B cell (primary cell): ENCODE measurements at regions not wholly inside any gene's neighbourhood (a gene's known extent, or its start where the extent isn't known, plus 50 kb on each side); places are given as distances from the start of the nearest gene placed in this dataset.
"Not testable (repeated sequence)": the region's sequence is repeated elsewhere in the genome, so short reads cannot be mapped to it uniquely, and the experiment has no call there.

Experiments
- ATAC-seq: fragments of 200-7000 bp; cut with Tn5 transposase; one replicate; pipeline ENCODE4 v1.10.0; 2021; ENCODE audit warnings: low read depth, mild to moderate bottlenecking, moderate number of reproducible peaks, moderate library complexity
- CTCF ChIA-PET: fragments of 350-600 bp; sonication (Branson Sonifier 250); formaldehyde crosslinking; loops from one replicate; lab custom pipeline; 2021; ENCODE audit warnings: antibody characterized with exemption, inconsistent platforms; lab: Charles Lee
- POLR2A ChIA-PET: fragments of 350-600 bp; sonication (Branson Sonifier 250); formaldehyde crosslinking; loops from one replicate; lab custom pipeline; 2021; ENCODE audit warnings: antibody characterized with exemption; lab: Charles Lee
- DNase-seq: peaks from one replicate; pipeline ENCODE4 v3.0.0; 2013
- H2AFZ ChIP-seq: 2 replicates; pipeline ENCODE4 v1.6.1; 2012; ENCODE audit warnings: mild to moderate bottlenecking, low read depth, low read length; ENCODE audit not compliant: insufficient read depth, poor library complexity, severe bottlenecking
- H3K27ac ChIP-seq, 2 donors: 1 replicate in 1 of 2; 2 replicates in 1 of 2; pipeline ENCODE4 v1.5.1; 2012 to 2013; ENCODE audit warnings: low read length in 2 of 2, mild to moderate bottlenecking in 2 of 2, moderate library complexity in 1 of 2
- H3K27me3 ChIP-seq, 4 experiments: fragments of 200-600 bp in 1 of 4; sonication (generic) in 1 of 4; replicated peaks in 1 of 4; 1 replicate in 2 of 4; 2 replicates in 2 of 4; pipeline versions ENCODE4 v1.6.1 to v1.7.0; 2013 to 2016; ENCODE audit warnings: low read length in 3 of 4, mild to moderate bottlenecking in 2 of 4, mixed read lengths in 1 of 4, moderate library complexity in 1 of 4; ENCODE audit not compliant: insufficient read depth in 4 of 4, control insufficient read depth in 3 of 4; ENCODE audit errors: control extremely low read depth in 1 of 4
- H3K36me3 ChIP-seq, 2 experiments: replicated peaks in 1 of 2; 1 replicate in 1 of 2; 2 replicates in 1 of 2; pipeline versions ENCODE4 v1.6.1 to v1.7.1; 2013; ENCODE audit warnings: low read length in 1 of 2; ENCODE audit not compliant: insufficient read depth in 2 of 2, control insufficient read depth in 1 of 2; ENCODE audit errors: control extremely low read depth in 1 of 2, extremely low read depth in 1 of 2
- H3K4me1 ChIP-seq, 2 donors: fragments of 200-600 bp in 1 of 2; sonication (generic) in 1 of 2; 1 replicate in 1 of 2; 2 replicates in 1 of 2; pipeline versions ENCODE4 v1.5.1 to v1.6.1; 2013 to 2017; ENCODE audit warnings: low read length in 2 of 2; ENCODE audit not compliant: control insufficient read depth in 2 of 2, insufficient read depth in 2 of 2
- H3K4me2 ChIP-seq: replicated peaks from 2 replicates; pipeline ENCODE3; 2012; ENCODE audit warnings: mild to moderate bottlenecking, low read depth, low read length; ENCODE audit not compliant: poor library complexity, severe bottlenecking
- H3K4me3 ChIP-seq, 5 experiments: fragments of 200-600 bp in 1 of 5; sonication (generic) in 1 of 5; 1 replicate in 3 of 5; 2 replicates in 2 of 5; pipeline versions ENCODE4 v1.5.1 to v1.7.0; 2011 to 2016; ENCODE audit warnings: low read length in 4 of 5, mild to moderate bottlenecking in 4 of 5, low read depth in 2 of 5, control low read depth in 1 of 5, moderate library complexity in 1 of 5; ENCODE audit not compliant: insufficient read depth in 1 of 5; ENCODE audit errors: control extremely low read depth in 1 of 5, extremely low read depth in 1 of 5
- H3K79me2 ChIP-seq: fragments of 200-600 bp; sonication (generic); one replicate; pipeline ENCODE4 v1.6.0; 2016; ENCODE audit warnings: low read length; ENCODE audit not compliant: control insufficient read depth, insufficient read depth
- H3K9ac ChIP-seq: fragments of 200-600 bp; sonication (generic); 2 replicates; pipeline ENCODE4 v1.6.1; 2017; ENCODE audit warnings: mild to moderate bottlenecking, low read length, moderate library complexity
- H3K9me3 ChIP-seq, 3 donors: one replicate each; pipeline versions ENCODE4 v1.6.1 to v1.7.1; 2013; ENCODE audit warnings: low read length in 2 of 3; ENCODE audit not compliant: control insufficient read depth in 2 of 3, insufficient read depth in 1 of 3; ENCODE audit errors: control extremely low read depth in 1 of 3
- H4K20me1 ChIP-seq: 2 replicates; pipeline ENCODE4 v1.6.0; 2012; ENCODE audit warnings: mild to moderate bottlenecking, low read length; ENCODE audit not compliant: insufficient read depth, control insufficient read depth, poor library complexity, severe bottlenecking
- H3K27ac Mint-ChIP-seq: one replicate; pipeline ENCODE4 v1.8.0; 2021; ENCODE audit warnings: mixed read lengths
- H3K27me3 Mint-ChIP-seq: one replicate; pipeline ENCODE4 v1.8.0; 2021; ENCODE audit warnings: mixed read lengths
- H3K4me1 Mint-ChIP-seq: one replicate; pipeline ENCODE4 v1.8.0; 2021; ENCODE audit warnings: mixed read lengths
- H3K4me3 Mint-ChIP-seq: one replicate; pipeline ENCODE4 v1.8.0; 2021; ENCODE audit warnings: mixed read lengths
- H3K9me3 Mint-ChIP-seq: one replicate; pipeline ENCODE4 v1.8.0; 2022; ENCODE audit warnings: mixed read lengths; ENCODE audit not compliant: insufficient read depth
- EZH2 ChIP-seq: IDR thresholded peaks from 2 replicates; pipeline ENCODE4 v1.6.1; 2012; ENCODE audit warnings: borderline replicate concordance, low read depth, mild to moderate bottlenecking, moderate library complexity, low read length; ENCODE audit not compliant: insufficient read depth, poor library complexity, severe bottlenecking
- WGBS: methylation state at CpG from one replicate; pipeline ENCODE4 v1.1.5; 2013; ENCODE audit warnings: missing lambda C conversion rate; ENCODE audit not compliant: insufficient coverage; 5-methylcytosine and 5-hydroxymethylcytosine counted together
- intact Hi-C: fragments of 100-400 bp; cut with micrococcal nuclease; formaldehyde crosslinking; loops from one replicate; pipeline ENCODE4 v1.10.0; 2022
- TF ChIP-seq, protein P1 (sequence below): fragments of 200-600 bp; IDR thresholded peaks from one replicate; pipeline ENCODE4 v1.8.0; 2022; ENCODE audit warnings: antibody characterized with exemption, mild to moderate bottlenecking

DNA sequence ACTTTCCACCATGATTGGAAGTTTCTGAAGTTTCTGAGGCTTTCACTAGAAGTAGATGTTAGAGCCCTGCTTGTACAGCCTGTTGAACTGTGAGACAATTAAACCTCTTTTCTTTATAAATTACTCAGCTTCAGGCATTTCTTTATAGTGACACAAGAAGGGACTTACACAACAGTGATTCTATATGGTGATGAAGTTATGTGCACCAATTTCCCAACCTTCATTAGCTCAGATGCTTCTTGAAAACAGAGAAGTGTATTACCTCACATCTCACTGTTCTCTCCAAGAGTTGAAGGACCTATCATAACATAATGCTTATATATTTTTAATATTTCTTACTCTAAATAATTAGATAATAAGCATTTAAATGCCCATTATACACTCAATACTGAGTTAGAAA is 202.1 kb upstream of the ANXA10 start:
- Histone ChIP-seq H2AFZ (no peak overlapping the region), H3K9me3 (peaks cover 0 to 17% (median 0%) of the 10 kb centered on the region in 3 donors), H3K27ac (no peak overlapping the region), H3K4me1 (no peaks in the 10 kb centered on the region), H4K20me1 (no peaks in the 10 kb centered on the region), H3K4me2 (no peak overlapping the region), H3K36me3 (no peaks in the 10 kb centered on the region), H3K9ac (no peak overlapping the region), H3K27me3 (no peaks in the 10 kb centered on the region), H3K79me2 (no peaks in the 10 kb centered on the region), H3K4me3 (no peak overlapping the region)
- ATAC-seq: no peak
- intact Hi-C loops: no loop called here
- no peak overlapping the region for H3K27ac Mint-ChIP-seq
- no peak overlapping the region for H3K4me3 Mint-ChIP-seq
- CTCF ChIA-PET: no interaction called here
- POLR2A ChIA-PET: no interaction called here
- H3K27me3 Mint-ChIP-seq: no peaks in the 10 kb centered on the region
- no peaks in the 10 kb centered on the region for H3K4me1 Mint-ChIP-seq
- TF ChIP-seq EZH2: no peak
- TF ChIP-seq, protein P1, sequence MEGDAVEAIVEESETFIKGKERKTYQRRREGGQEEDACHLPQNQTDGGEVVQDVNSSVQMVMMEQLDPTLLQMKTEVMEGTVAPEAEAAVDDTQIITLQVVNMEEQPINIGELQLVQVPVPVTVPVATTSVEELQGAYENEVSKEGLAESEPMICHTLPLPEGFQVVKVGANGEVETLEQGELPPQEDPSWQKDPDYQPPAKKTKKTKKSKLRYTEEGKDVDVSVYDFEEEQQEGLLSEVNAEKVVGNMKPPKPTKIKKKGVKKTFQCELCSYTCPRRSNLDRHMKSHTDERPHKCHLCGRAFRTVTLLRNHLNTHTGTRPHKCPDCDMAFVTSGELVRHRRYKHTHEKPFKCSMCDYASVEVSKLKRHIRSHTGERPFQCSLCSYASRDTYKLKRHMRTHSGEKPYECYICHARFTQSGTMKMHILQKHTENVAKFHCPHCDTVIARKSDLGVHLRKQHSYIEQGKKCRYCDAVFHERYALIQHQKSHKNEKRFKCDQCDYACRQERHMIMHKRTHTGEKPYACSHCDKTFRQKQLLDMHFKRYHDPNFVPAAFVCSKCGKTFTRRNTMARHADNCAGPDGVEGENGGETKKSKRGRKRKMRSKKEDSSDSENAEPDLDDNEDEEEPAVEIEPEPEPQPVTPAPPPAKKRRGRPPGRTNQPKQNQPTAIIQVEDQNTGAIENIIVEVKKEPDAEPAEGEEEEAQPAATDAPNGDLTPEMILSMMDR: no peak
- H3K9me3 Mint-ChIP-seq: peaks cover 3% of the 10 kb centered on the region
- DNase-seq: no peak

DNA sequence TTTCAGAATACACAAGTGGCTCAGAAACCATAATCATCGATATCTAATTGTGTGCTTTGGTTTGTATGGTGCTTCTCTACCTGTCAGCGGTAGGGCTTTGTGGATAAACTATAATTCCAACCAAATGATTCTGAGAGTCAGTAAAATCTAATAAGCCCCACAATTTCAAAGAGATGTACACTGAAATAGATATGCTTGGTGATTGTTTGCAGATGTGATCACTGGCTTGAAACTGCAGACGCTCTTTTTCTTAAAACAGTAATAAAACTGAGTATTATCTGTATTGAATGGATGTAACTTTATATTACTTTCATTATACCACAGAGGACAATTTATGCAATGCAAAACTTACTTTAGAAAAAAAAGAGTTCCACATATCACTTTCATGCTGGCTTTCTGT is 198.8 kb upstream of the ANXA10 start:
- Mint-ChIP-seq H3K27me3 (no peaks in the 10 kb centered on the region), H3K4me1 (no peaks in the 10 kb centered on the region), H3K27ac (no peak overlapping the region), H3K4me3 (no peak overlapping the region), H3K9me3 (no peaks in the 10 kb centered on the region)
- Histone ChIP-seq H2AFZ (no peak overlapping the region), H3K36me3 (no peaks in the 10 kb centered on the region), H3K79me2 (no peaks in the 10 kb centered on the region), H4K20me1 (no peaks in the 10 kb centered on the region), H3K4me2 (no peak overlapping the region), H3K4me1 (no peaks in the 10 kb centered on the region), H3K27ac (no peak overlapping the region), H3K9ac (no peak overlapping the region), H3K27me3 (no peaks in the 10 kb centered on the region), H3K4me3 (no peak overlapping the region), H3K9me3 (peaks cover 0 to 13% (median 0%) of the 10 kb centered on the region in 3 donors)
- ChIA-PET CTCF (no interaction called here), POLR2A (no interaction called here)
- TF ChIP-seq, protein P1: no peak
- no peak for TF ChIP-seq EZH2
- no peak for DNase-seq
- no CpG with 5 or more reads among the region's 3 CpGs for WGBS
- ATAC-seq: no peak
- intact Hi-C loops: no loop called here

DNA sequence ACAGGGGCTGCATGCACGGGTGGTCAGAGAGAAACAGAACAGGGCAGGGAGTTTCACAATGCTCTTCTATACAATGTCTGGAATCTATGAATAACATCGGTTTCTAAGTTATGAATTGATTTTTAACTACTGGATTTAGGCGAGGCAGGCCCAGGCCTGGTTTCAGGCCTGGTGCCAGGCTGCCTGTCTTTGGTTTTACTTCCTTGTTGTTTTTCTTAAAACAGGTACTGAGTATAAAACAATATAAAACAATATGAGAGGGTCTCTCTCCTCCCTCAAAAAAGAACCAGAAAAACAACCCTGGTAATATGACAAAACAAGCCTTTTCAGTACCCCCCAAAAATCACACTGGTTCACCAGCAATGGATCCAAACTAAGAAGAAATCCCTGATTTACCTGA is 196.1 kb upstream of the ANXA10 start:
- H3K4me3 ChIP-seq, H3K4me3 Mint-ChIP-seq, H3K27ac Mint-ChIP-seq, H3K9me3 Mint-ChIP-seq, H3K27me3 Mint-ChIP-seq, intact Hi-C loops, H3K4me2 ChIP-seq, H3K9ac ChIP-seq, H3K4me1 ChIP-seq, H3K27ac ChIP-seq, H3K4me1 Mint-ChIP-seq, H2AFZ ChIP-seq, ATAC-seq, POLR2A ChIA-PET, H4K20me1 ChIP-seq, H3K79me2 ChIP-seq, CTCF ChIA-PET, H3K27me3 ChIP-seq, DNase-seq, H3K36me3 ChIP-seq: not testable (repeated sequence)
- no CpG with 5 or more reads among the region's 3 CpGs for WGBS
- peaks cover 0 to 10% (median 0%) of the 10 kb centered on the region in 3 donors for H3K9me3 ChIP-seq
